Cardiac fibroblast (primary cell): ENCODE measurements at regions not wholly inside any gene's neighbourhood (a gene's known extent, or its start where the extent isn't known, plus 50 kb on each side); places are given as distances from the start of the nearest gene placed in this dataset.

Experiments
- DNase-seq, 2 donors: peaks; one replicate each; pipeline versions ENCODE4 v3.0.0 to v3.0.0-alpha.2; 2010; ENCODE audit warnings: low read depth in 2 of 2
- H3K4me3 ChIP-seq, 2 donors: replicated peaks in 1 of 2; 1 replicate in 1 of 2; 2 replicates in 1 of 2; pipeline ENCODE4 v1.5.1; 2011; ENCODE audit warnings: low read depth in 2 of 2, low read length in 2 of 2, mild to moderate bottlenecking in 2 of 2, moderate library complexity in 1 of 2
- CTCF ChIP-seq: IDR thresholded peaks from one replicate; pipeline ENCODE4 v1.5.1; 2011; ENCODE audit warnings: low read depth, mild to moderate bottlenecking, low read length, inconsistent platforms

- no peak for TF ChIP-seq CTCF
- DNase-seq, result no peak
- H3K4me3 ChIP-seq, result no peak overlapping the region
Observed at GRCh38 chr5:3789519-3790193, 194.0 kb downstream of the IRX1 start.

- TF ChIP-seq CTCF, result no peak
- H3K4me3 ChIP-seq, result no peak overlapping the region
- DNase-seq, result no peak
Observed at GRCh38 chr5:3793162-3793561, 197.5 kb downstream of the IRX1 start.

GRCh38 chr5:3794611-3795010 is 199.0 kb downstream of the IRX1 start:
- no peak overlapping the region for H3K4me3 ChIP-seq
- DNase-seq, result no peak

GRCh38 chr5:3796736-3797135 is 201.1 kb downstream of the IRX1 start:
- H3K4me3 ChIP-seq, result no peak overlapping the region
- no peak for TF ChIP-seq CTCF
- DNase-seq, result no peak

More at GRCh38 chr5:3794611-3795010, 199.0 kb downstream of the IRX1 start:
- TF ChIP-seq CTCF, result no peak

- DNase-seq, result no peak
- no peak overlapping the region for H3K4me3 ChIP-seq
- TF ChIP-seq CTCF, result no peak
Observed at GRCh38 chr5:3801967-3802366, 206.3 kb downstream of the IRX1 start.

GRCh38 chr5:3809455-3809854 is 213.8 kb downstream of the IRX1 start:
- H3K4me3 ChIP-seq, result no peak overlapping the region
- no peak for TF ChIP-seq CTCF

GRCh38 chr5:3811116-3811515 is 215.5 kb downstream of the IRX1 start:
- no peak for TF ChIP-seq CTCF
- no peak overlapping the region for H3K4me3 ChIP-seq
- no peak for DNase-seq

More at GRCh38 chr5:3809455-3809854, 213.8 kb downstream of the IRX1 start:
- DNase-seq, result no peak
